ENCODE measurements at regions not wholly inside any gene's neighbourhood (a gene's known extent, or its start where the extent isn't known, plus 50 kb on each side); places are given as distances from the start of the nearest gene placed in this dataset.

- in situ Hi-C loops (cut with HindIII; ENCODE audit: low pct_unique_long_range_greater_than_20kb, low sequenced_read_pairs), result no loop called here
- DNase-seq (ENCODE audit: low read depth), result no peak
Measured at GRCh38 chr5:3980156-3980555, 384.5 kb downstream of the IRX1 start.

GRCh38 chr5:3987867-3988266 lies 392.2 kb downstream of the IRX1 start:
- DNase-seq (ENCODE audit: low read depth), result no peak
- in situ Hi-C loops (cut with HindIII; ENCODE audit: low pct_unique_long_range_greater_than_20kb, low sequenced_read_pairs), result no loop called here

GRCh38 chr5:3993856-3994473 lies 398.3 kb downstream of the IRX1 start:
- in situ Hi-C loops (cut with HindIII; ENCODE audit: low pct_unique_long_range_greater_than_20kb, low sequenced_read_pairs), result no loop called here
- no peak for DNase-seq (ENCODE audit: low read depth)

- no peak for DNase-seq (ENCODE audit: low read depth)
- in situ Hi-C loops (cut with HindIII; ENCODE audit: low pct_unique_long_range_greater_than_20kb, low sequenced_read_pairs), result no loop called here
Measured at GRCh38 chr5:3994628-3995027, 399.0 kb downstream of the IRX1 start.

- in situ Hi-C loops (cut with HindIII; ENCODE audit: low pct_unique_long_range_greater_than_20kb, low sequenced_read_pairs), result no loop called here
- no peak for DNase-seq (ENCODE audit: low read depth)
Measured at GRCh38 chr5:3995954-3996619, 400.5 kb downstream of the IRX1 start.

GRCh38 chr5:3996707-3997336 lies 401.2 kb downstream of the IRX1 start:
- no peak for DNase-seq (ENCODE audit: low read depth)
- in situ Hi-C loops (cut with HindIII; ENCODE audit: low pct_unique_long_range_greater_than_20kb, low sequenced_read_pairs), result no loop called here

- in situ Hi-C loops (cut with HindIII; ENCODE audit: low pct_unique_long_range_greater_than_20kb, low sequenced_read_pairs), result no loop called here
- no peak for DNase-seq (ENCODE audit: low read depth)
Measured at GRCh38 chr5:3997670-3998069, 402.0 kb downstream of the IRX1 start.

- DNase-seq (ENCODE audit: low read depth), result no peak
- in situ Hi-C loops (cut with HindIII; ENCODE audit: low pct_unique_long_range_greater_than_20kb, low sequenced_read_pairs), result no loop called here
Measured at GRCh38 chr5:3999929-4000328, 404.3 kb downstream of the IRX1 start.

- DNase-seq (ENCODE audit: low read depth), result no peak
- in situ Hi-C loops (cut with HindIII; ENCODE audit: low pct_unique_long_range_greater_than_20kb, low sequenced_read_pairs), result no loop called here
Measured at GRCh38 chr5:4001004-4001403, 405.4 kb downstream of the IRX1 start.

GRCh38 chr5:4001758-4002533 lies 406.3 kb downstream of the IRX1 start:
- DNase-seq (ENCODE audit: low read depth), result no peak
- in situ Hi-C loops (cut with HindIII; ENCODE audit: low pct_unique_long_range_greater_than_20kb, low sequenced_read_pairs), result no loop called here

- DNase-seq (ENCODE audit: low read depth), result no peak
- in situ Hi-C loops (cut with HindIII; ENCODE audit: low pct_unique_long_range_greater_than_20kb, low sequenced_read_pairs), result no loop called here
Measured at GRCh38 chr5:4005335-4005734, 409.7 kb downstream of the IRX1 start.

GRCh38 chr5:4007001-4007400 lies 411.4 kb downstream of the IRX1 start:
- DNase-seq (ENCODE audit: low read depth), result no peak
- in situ Hi-C loops (cut with HindIII; ENCODE audit: low pct_unique_long_range_greater_than_20kb, low sequenced_read_pairs), result no loop called here

- in situ Hi-C loops (cut with HindIII; ENCODE audit: low pct_unique_long_range_greater_than_20kb, low sequenced_read_pairs), result no loop called here
- no peak for DNase-seq (ENCODE audit: low read depth)
Measured at GRCh38 chr5:4011943-4012342, 416.3 kb downstream of the IRX1 start.

- in situ Hi-C loops (cut with HindIII; ENCODE audit: low pct_unique_long_range_greater_than_20kb, low sequenced_read_pairs), result no loop called here
- no peak for DNase-seq (ENCODE audit: low read depth)
Measured at GRCh38 chr5:4013106-4013898, 417.7 kb downstream of the IRX1 start.

GRCh38 chr5:4015709-4016108 lies 420.1 kb downstream of the IRX1 start:
- no peak for DNase-seq (ENCODE audit: low read depth)
- in situ Hi-C loops (cut with HindIII; ENCODE audit: low pct_unique_long_range_greater_than_20kb, low sequenced_read_pairs), result no loop called here

GRCh38 chr5:4017076-4017803 lies 421.6 kb downstream of the IRX1 start:
- no peak for DNase-seq (ENCODE audit: low read depth)
- in situ Hi-C loops (cut with HindIII; ENCODE audit: low pct_unique_long_range_greater_than_20kb, low sequenced_read_pairs), result no loop called here

- no peak for DNase-seq (ENCODE audit: low read depth)
- in situ Hi-C loops (cut with HindIII; ENCODE audit: low pct_unique_long_range_greater_than_20kb, low sequenced_read_pairs), result no loop called here
Measured at GRCh38 chr5:4018007-4018406, 422.4 kb downstream of the IRX1 start.
